Body of pancreas (tissue), 4 donors: ENCODE measurements at regions not wholly inside any gene's neighbourhood (a gene's known extent, or its start where the extent isn't known, plus 50 kb on each side); places are given as distances from the start of the nearest gene placed in this dataset.

Source experiments
- POLR2A ChIP-seq, 3 donors: fragments of 450-650 bp; IDR thresholded peaks; one replicate each; pipeline ENCODE4 v1.6.1; 2016; ENCODE audit warnings: antibody characterized with exemption in 3 of 3, mild to moderate bottlenecking in 2 of 3
- TF ChIP-seq, protein P1 (sequence below), 7 experiments: fragments of 450-650 bp in 4 of 7; fragments of 200-600 bp in 3 of 7; sonication (generic) in 3 of 7; IDR thresholded peaks; one replicate each; pipeline ENCODE4 v1.5.1; 2016 to 2019; ENCODE audit warnings: antibody characterized with exemption in 7 of 7

- TF ChIP-seq, protein P1, sequence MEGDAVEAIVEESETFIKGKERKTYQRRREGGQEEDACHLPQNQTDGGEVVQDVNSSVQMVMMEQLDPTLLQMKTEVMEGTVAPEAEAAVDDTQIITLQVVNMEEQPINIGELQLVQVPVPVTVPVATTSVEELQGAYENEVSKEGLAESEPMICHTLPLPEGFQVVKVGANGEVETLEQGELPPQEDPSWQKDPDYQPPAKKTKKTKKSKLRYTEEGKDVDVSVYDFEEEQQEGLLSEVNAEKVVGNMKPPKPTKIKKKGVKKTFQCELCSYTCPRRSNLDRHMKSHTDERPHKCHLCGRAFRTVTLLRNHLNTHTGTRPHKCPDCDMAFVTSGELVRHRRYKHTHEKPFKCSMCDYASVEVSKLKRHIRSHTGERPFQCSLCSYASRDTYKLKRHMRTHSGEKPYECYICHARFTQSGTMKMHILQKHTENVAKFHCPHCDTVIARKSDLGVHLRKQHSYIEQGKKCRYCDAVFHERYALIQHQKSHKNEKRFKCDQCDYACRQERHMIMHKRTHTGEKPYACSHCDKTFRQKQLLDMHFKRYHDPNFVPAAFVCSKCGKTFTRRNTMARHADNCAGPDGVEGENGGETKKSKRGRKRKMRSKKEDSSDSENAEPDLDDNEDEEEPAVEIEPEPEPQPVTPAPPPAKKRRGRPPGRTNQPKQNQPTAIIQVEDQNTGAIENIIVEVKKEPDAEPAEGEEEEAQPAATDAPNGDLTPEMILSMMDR (IDR thresholded peaks at IDR 0.05) = no peak
- TF ChIP-seq POLR2A (IDR thresholded peaks at IDR 0.05) = no peak
Observed at GRCh38 chr6:77074037-77074713, 389.1 kb downstream of the HTR1B start.
